ENCODE measurements at regions not wholly inside any gene's neighbourhood (a gene's known extent, or its start where the extent isn't known, plus 50 kb on each side); places are given as distances from the start of the nearest gene placed in this dataset.

GRCh38 chr13:39279077-39279476 lies 240.8 kb downstream of the NHLRC3 start:
- DNase-seq (ENCODE audit: low read depth in 4 of 4, low spot score in 2 of 4) = no peak

GRCh38 chr13:39281539-39282150 lies 243.4 kb downstream of the NHLRC3 start:
- DNase-seq (ENCODE audit: low read depth in 4 of 4, low spot score in 2 of 4) = no peak

GRCh38 chr13:39282400-39282972 lies 244.2 kb downstream of the NHLRC3 start:
- DNase-seq (ENCODE audit: low read depth in 4 of 4, low spot score in 2 of 4) = no peak

- no peak for DNase-seq (ENCODE audit: low read depth in 4 of 4, low spot score in 2 of 4)
These were observed 244.8 kb downstream of the NHLRC3 start for GRCh38 chr13:39283072-39283471.

- DNase-seq (ENCODE audit: low read depth in 4 of 4, low spot score in 2 of 4) = no peak
These were observed 246.6 kb downstream of the NHLRC3 start for GRCh38 chr13:39284801-39285388.

All from left renal cortex interstitium (tissue), 4 donors.